DND-41 (cell line): ENCODE measurements at regions not wholly inside any gene's neighbourhood (a gene's known extent, or its start where the extent isn't known, plus 50 kb on each side); places are given as distances from the start of the nearest gene placed in this dataset.

Experiments
- ATAC-seq: fragments of 200-7000 bp; cut with Tn5 transposase; 3 replicates; pipeline ENCODE4 v1.9.1; 2021; ENCODE audit warnings: low read depth; ENCODE audit not compliant: insufficient read depth
- DNase-seq: peaks from one replicate; pipeline ENCODE4 v3.0.0-alpha.2; 2020
- H2AFZ ChIP-seq: 2 replicates; pipeline ENCODE4 v1.6.0; 2012; ENCODE audit warnings: low read depth, low read length
- H3K27ac ChIP-seq: 2 replicates; pipeline ENCODE4 v1.5.1; 2012; ENCODE audit warnings: low read length, inconsistent platforms
- H3K27me3 ChIP-seq: fragments of 200-600 bp; sonication (generic); 2 replicates; pipeline ENCODE4 v1.6.0; 2012; ENCODE audit warnings: low read length, mild to moderate bottlenecking, inconsistent platforms; ENCODE audit not compliant: insufficient read depth, poor library complexity
- H3K36me3 ChIP-seq: 2 replicates; pipeline ENCODE4 v1.5.1; 2012; ENCODE audit warnings: low read length, inconsistent platforms; ENCODE audit not compliant: insufficient read depth
- H3K4me1 ChIP-seq: 2 replicates; pipeline ENCODE4 v1.5.1; 2012; ENCODE audit warnings: mild to moderate bottlenecking, low read length; ENCODE audit not compliant: insufficient read depth
- H3K4me2 ChIP-seq: 2 replicates; pipeline ENCODE4 v1.6.0; 2012; ENCODE audit warnings: mild to moderate bottlenecking, moderate library complexity, low read length, inconsistent platforms; ENCODE audit not compliant: insufficient read depth
- H3K4me3 ChIP-seq, 2 experiments: fragments of 200-600 bp in 1 of 2; shearing (Covaris generic) in 1 of 2; 2 replicates each; pipeline ENCODE4 v1.5.1; 2012 to 2016; ENCODE audit warnings: inconsistent platforms in 2 of 2, low read length in 2 of 2, mild to moderate bottlenecking in 2 of 2, low read depth in 1 of 2, moderate library complexity in 1 of 2
- H3K79me2 ChIP-seq: 2 replicates; pipeline ENCODE4 v1.6.0; 2012; ENCODE audit warnings: low read length, inconsistent platforms; ENCODE audit not compliant: insufficient read depth
- H3K9ac ChIP-seq: 2 replicates; pipeline ENCODE4 v1.6.0; 2012; ENCODE audit warnings: low read depth, mild to moderate bottlenecking, inconsistent platforms, low read length, moderate library complexity
- H3K9me3 ChIP-seq: 2 replicates; pipeline ENCODE4 v1.5.1; 2012; ENCODE audit warnings: low read length, moderate library complexity, mild to moderate bottlenecking, inconsistent platforms; ENCODE audit not compliant: insufficient read depth, severe bottlenecking
- H4K20me1 ChIP-seq: 2 replicates; pipeline ENCODE4 v1.6.0; 2012; ENCODE audit warnings: low read length; ENCODE audit not compliant: insufficient read depth
- EZH2 ChIP-seq: IDR thresholded peaks from 3 replicates; pipeline ENCODE4 v1.6.1; 2012; ENCODE audit warnings: borderline replicate concordance, low read depth, mild to moderate bottlenecking, moderate library complexity, low read length, inconsistent platforms; ENCODE audit not compliant: severe bottlenecking
- TF ChIP-seq, protein P1 (sequence below): IDR thresholded peaks from 2 replicates; pipeline ENCODE4 v1.5.1; 2012; ENCODE audit warnings: borderline replicate concordance, low read length, moderate library complexity, mild to moderate bottlenecking; ENCODE audit not compliant: poor library complexity, severe bottlenecking; ENCODE audit errors: extremely low read depth

DNA sequence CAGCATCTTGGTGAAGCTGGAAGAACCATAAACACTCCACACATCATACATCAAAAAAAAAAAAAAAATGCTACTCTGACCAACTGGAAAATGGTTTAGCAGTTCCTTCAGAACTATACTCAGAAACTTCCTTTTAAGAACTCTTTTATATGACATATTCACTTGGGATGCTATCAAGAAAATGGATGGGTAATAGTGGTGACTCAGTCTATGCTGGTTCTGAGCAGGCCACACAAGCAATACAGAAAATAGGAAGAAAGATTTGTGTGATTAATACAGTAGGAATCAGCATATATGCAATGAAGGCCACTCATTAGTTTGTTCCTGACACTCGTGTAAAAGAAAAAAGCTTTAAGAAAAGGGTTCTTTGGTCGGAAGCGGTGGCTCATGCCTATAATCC lies 123.5 kb upstream of the FAT4 start:
- TF ChIP-seq, protein P1, sequence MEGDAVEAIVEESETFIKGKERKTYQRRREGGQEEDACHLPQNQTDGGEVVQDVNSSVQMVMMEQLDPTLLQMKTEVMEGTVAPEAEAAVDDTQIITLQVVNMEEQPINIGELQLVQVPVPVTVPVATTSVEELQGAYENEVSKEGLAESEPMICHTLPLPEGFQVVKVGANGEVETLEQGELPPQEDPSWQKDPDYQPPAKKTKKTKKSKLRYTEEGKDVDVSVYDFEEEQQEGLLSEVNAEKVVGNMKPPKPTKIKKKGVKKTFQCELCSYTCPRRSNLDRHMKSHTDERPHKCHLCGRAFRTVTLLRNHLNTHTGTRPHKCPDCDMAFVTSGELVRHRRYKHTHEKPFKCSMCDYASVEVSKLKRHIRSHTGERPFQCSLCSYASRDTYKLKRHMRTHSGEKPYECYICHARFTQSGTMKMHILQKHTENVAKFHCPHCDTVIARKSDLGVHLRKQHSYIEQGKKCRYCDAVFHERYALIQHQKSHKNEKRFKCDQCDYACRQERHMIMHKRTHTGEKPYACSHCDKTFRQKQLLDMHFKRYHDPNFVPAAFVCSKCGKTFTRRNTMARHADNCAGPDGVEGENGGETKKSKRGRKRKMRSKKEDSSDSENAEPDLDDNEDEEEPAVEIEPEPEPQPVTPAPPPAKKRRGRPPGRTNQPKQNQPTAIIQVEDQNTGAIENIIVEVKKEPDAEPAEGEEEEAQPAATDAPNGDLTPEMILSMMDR = no peak
- TF ChIP-seq EZH2 = no peak
- no peaks in the 10 kb centered on the region for H4K20me1 ChIP-seq
- H3K4me2 ChIP-seq = no peak overlapping the region
- no peak overlapping the region for H2AFZ ChIP-seq
- H3K36me3 ChIP-seq = no peaks in the 10 kb centered on the region
- H3K27me3 ChIP-seq = no peaks in the 10 kb centered on the region
- DNase-seq = no peak
- H3K9me3 ChIP-seq = no peaks in the 10 kb centered on the region
- H3K4me1 ChIP-seq = no peaks in the 10 kb centered on the region
- H3K4me3 ChIP-seq = no peak overlapping the region
- H3K79me2 ChIP-seq = no peaks in the 10 kb centered on the region
- ATAC-seq = no peak
- H3K27ac ChIP-seq = no peak overlapping the region
- no peak overlapping the region for H3K9ac ChIP-seq

DNA sequence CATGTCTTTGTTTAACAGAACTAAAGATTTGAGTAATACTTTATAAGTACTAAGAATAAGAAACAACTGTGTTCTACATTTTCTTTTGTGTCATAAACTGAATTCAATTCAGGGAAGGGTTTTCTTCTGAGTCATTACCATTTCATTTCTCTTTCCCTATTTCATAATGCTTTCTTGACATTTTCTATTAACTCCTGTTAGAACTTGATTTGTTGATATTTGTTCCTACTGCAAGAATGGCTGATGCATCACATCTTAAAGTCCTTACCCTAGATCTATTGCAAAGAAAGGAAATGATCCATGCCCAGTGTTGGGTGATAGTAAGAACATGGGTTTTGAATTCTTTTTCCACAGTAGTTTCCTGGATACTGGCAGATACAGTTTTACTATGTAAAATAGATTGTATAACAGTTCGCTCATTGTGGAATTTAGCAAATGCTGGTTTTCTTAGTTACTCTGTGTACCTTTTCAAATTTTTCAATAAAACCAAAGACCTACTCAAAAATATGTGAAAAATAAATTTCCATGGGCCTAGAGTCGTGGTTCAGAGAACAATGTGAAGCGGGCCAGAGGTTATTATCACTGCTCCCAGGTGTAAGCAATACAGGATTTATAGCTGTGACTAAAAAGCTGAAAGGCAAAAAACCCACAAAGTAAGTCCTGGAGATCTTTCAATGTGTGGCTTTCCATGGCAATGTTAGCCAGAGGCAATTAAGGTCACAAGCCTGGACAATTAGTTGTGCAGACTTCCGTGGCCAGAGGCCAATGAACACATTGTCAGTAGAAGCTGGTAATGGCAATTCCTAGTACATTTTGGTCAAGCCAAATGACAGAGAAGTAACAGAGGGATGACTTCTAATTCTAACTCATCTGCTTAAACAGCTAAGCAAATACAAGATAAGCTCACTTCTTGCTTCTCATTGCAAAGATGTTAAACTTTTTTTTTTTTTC lies 127.3 kb upstream of the FAT4 start:
- ATAC-seq = no peak
- no peaks in the 10 kb centered on the region for H3K79me2 ChIP-seq
- H3K9me3 ChIP-seq = no peaks in the 10 kb centered on the region
- no peaks in the 10 kb centered on the region for H3K4me1 ChIP-seq
- no peak overlapping the region for H2AFZ ChIP-seq
- DNase-seq = no peak
- TF ChIP-seq, protein P1 = no peak
- TF ChIP-seq EZH2 = no peak
- H3K27ac ChIP-seq = no peak overlapping the region
- H3K27me3 ChIP-seq = no peaks in the 10 kb centered on the region
- no peak overlapping the region for H3K4me2 ChIP-seq
- H3K36me3 ChIP-seq = no peaks in the 10 kb centered on the region
- H3K9ac ChIP-seq = no peak overlapping the region
- H4K20me1 ChIP-seq = no peaks in the 10 kb centered on the region
- H3K4me3 ChIP-seq = no peak overlapping the region

DNA sequence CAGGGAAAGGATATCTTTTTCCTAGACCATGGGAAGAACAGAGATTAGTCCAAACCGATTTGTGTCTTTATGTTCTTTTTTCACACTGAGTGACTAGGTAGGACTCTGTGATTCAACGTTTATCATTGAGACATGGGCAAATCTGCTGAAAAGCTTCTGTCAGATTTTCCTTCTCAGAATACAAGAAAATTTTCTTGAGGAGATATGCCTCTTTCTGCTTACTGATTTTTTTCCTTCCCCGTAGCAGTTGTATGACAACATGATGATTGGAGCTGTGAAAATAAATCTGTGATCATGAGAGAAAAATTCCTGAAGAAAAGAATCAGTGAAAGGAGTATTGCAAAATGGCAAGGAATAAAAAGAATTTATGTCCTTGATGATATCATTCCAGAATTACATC lies 130.6 kb upstream of the FAT4 start:
- H3K36me3 ChIP-seq = no peaks in the 10 kb centered on the region
- no peak for ATAC-seq
- TF ChIP-seq EZH2 = no peak
- TF ChIP-seq, protein P1 = no peak
- no peak overlapping the region for H3K4me2 ChIP-seq
- H3K27ac ChIP-seq = no peak overlapping the region
- no peaks in the 10 kb centered on the region for H3K9me3 ChIP-seq
- H3K4me1 ChIP-seq = no peaks in the 10 kb centered on the region
- no peak overlapping the region for H3K9ac ChIP-seq
- no peak overlapping the region for H3K4me3 ChIP-seq
- H3K27me3 ChIP-seq = no peaks in the 10 kb centered on the region
- H4K20me1 ChIP-seq = no peaks in the 10 kb centered on the region
- H2AFZ ChIP-seq = no peak overlapping the region
- DNase-seq = no peak
- no peaks in the 10 kb centered on the region for H3K79me2 ChIP-seq
